GM19397 (cell line): ENCODE measurements at regions not wholly inside any gene's neighbourhood (a gene's known extent, or its start where the extent isn't known, plus 50 kb on each side); places are given as distances from the start of the nearest gene placed in this dataset.
"Not testable (repeated sequence)": the region's sequence is repeated elsewhere in the genome, so short reads cannot be mapped to it uniquely, and the experiment has no call there.

Source experiments
- ATAC-seq: cut with Tn5 transposase; IDR thresholded peaks from one replicate; pipeline ENCODE4 v1.9.1; 2021; ENCODE audit warnings: mild to moderate bottlenecking, moderate library complexity; ENCODE audit not compliant: unreplicated experiment

DNA sequence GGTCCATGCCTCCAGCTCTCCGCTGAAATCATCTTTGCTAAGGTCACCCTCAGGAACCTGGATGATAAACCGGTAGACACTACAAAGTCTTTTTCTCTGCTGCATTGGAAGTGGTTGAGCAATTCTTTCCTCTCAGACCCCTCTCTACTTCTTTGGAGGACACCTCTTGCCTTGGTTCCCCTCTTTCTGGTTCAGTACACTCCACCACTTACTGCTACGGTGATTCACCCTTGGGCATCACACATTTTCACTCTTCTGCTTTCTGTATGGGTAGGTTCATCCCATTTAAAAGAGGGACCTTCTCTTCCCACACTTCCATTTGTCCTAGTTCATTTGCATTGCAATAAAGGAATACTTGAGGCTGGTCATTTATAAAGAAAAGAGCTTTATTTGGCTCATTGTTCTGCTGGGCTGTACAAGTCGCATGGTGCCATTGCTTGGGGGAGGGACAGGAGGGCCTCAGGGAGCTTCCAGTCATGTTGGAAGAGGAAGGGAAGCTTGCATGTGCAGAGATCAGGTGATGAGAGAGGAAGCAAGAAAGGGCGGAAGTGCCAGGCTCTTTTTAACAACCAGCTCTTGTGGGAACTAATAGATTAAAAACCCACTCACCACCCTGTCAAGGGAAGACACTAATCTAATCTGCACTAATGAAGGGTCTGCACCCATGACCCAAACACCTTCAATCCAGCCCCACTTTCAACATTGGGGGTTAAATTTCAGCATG, 149.7 kb upstream of the TMEM170B start:
- no peak for ATAC-seq

DNA sequence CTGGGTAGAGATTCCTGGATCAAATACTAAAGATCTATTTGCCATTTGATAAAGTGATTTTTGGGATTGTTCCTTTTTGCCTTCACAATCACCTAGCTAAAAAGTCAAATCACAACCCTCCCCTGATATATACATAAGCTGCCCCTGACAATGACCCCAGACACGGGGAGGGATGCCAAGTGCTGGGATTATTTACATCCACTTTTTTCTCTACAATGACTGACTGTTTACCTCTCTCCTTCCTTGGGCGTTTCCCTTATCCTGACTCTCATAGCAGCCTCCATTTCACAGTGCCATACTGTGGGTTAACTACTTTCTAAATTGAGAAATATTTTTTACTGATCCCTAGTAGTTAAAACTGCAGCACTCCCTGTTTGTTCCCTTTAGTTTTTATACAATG, 150.8 kb upstream of the TMEM170B start:
- no peak for ATAC-seq

DNA sequence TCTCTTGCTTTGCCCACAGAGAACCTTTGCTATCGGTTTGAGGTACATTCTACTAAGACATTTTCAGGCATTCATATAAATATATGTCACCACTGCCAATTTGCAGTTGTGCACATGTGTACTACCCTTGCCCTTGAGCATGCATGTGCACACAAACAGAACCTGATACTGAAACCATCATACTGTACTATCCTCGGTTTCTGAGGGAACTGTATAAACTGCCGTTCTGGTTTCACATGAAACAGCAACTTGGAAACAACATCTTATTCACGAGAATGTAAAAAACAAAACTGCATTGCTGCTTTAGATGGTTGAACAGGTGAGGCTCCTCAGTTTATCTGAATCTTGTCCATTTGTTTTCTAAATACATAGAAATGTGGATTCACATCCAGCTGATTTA, 151.2 kb upstream of the TMEM170B start:
- ATAC-seq: peak; percentile 60

DNA sequence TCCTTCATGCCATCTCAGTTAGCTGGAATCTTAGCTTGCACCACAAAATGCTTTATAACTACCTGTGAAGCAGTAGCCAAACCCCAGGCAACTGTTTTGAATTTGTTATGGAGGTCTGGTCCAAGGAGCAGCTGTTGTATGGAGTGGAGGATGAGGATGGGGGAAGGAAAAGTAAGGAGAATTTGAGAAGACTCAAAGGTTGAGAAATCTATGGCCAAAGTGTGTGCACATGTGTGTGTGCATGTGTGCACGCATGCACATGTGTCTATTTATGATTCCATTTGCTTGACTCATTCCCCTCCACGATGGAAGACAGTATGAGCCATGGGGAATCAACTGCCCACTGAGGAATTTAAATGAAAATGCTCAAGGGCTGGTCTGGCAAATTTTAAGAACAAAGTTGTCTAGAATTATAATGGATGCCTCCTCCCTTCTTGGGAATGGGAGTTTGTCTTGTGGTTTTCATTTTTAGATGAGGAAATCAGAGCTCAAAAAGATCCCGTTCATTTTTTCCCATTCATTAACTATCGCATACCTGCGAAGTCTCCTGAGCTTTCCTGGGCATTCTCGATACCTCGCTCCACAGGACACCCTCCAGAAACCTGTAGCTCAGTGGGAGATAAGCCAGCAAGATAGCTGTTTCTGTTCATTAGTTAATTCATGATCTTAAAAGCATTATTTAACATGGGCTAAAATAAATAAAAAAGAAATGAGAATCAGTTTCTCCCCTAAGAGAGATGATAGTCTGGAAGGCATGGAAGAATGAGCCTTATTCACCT, 152.3 kb upstream of the NEDD9 start:
- no peak for ATAC-seq

DNA sequence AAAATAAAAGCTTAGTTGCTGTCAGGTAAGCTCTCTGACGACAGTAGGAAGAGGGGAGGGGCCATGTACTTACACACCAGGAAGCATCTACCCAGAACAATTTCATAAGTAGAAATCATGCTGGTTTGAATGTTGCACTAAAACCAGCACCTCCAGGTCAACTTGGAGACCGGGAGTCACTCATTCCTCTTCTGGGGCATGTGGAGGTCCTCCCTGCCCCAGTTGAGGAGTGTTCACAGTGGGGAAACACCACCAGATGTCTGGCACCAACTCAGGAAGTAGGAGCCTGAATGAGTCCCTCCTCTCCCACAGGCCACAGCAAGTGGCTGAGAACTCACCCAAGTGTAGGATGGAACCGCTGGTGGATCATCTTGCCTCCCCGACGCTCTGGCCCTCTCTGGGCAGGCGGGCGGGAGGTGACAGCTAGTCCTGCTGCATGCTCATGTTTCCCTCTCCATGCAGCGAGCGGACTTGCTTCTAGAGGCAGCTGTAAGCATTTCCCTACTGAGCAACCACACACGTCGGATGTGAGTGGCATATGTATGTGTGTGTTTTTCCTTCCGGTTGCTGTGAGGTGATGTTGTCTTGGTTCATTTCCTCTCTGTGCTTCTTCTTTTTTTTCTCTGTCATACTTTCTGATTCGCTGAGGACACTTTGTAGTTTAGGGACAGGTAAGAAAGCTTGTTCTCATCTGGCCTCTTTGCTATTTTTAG, 149.5 kb upstream of the NEDD9 start:
- peak; percentile 75 for ATAC-seq

DNA sequence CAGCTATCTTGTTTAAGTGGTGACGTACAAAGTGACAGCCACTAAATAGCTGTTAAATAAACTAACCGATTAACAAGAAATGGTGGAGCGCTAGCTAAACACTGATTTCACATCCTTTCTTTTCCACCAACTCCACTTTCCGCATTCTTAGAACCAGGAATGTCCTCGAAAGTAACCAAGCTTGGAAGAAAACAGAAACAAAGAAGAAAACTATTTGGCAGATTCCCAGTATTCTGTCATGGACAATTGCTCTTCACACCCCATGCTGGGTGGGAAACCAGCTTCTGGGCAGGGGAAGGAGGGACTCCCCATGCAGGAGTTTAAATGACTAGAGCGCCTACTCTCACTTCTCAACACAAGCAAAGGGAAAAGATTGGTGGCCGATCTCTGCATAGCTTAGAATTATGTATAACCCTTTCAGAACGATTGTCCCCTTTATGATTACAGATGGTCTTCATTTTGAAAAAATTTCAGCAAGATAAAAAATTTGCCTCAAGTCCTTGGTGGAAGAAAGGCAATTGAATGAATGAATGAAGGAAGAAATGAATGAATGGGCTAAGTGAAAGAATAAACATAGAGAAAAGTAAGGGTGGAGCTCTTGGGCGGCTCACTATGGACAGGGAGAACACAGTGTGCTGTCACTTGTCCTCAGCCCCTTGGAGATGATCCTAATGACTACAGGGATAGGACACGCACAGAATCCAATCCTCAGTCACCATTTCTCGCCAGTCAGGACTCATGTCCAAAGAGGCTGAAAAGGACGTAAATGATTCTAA, 148.7 kb upstream of the NEDD9 start:
- ATAC-seq: no peak

DNA sequence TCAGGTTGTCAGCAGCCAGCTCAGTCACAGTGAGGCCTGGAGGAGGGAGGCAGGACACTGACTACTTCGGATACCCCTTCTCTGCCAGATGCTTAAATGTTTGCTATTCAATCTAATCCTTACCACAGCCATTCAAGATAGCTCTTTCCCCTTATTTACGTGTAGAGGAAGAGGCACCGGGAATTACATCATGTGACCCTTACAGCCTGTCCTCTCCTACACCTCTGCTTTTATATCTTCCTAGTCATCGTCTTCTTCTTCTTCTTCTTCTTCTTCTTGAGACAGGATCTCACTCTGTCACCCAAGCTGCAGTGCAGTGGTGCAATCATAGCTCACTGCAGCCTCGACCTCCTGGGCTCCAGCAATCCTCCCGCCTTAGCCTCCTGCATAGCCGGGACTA, 148.1 kb upstream of the NEDD9 start:
- ATAC-seq: no peak

DNA sequence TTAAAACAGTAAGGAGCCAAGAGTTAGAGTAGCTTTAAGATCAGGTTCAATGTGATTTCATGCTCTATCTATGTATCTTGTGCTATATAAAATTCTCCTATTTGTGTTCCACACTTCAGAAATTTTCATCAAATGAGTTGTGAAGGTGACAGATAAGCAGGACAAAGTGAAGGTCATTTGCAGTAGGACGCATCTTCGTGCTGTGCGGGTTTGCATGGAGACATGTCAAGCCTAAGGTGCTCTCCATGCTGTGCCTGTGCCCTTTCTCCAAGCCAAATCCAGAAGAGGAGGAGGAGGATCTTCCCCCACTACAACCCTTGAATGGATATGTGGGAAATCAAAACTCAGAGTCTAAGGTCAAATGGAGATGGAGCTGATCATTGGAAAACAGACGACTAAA, 147.3 kb upstream of the NEDD9 start:
- no peak for ATAC-seq

DNA sequence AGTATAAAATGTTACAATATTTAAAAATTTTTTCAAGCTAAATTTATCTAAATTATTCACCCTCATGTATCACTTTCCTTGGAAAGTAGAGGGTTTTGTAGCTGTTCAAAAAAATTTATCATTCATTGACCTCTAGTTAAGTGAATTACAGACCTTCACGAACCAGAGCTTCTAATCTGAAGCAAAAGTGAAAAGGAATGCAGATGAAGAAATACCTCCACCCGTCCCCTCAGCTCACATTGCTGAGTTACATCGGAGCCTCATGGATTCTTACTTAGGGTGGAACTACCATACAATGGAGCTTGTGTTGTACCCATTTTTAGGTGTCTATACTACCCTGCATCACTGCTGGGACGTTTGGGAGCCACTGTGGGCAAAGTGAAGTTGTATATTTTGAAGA, 146.2 kb upstream of the NEDD9 start:
- no peak for ATAC-seq

DNA sequence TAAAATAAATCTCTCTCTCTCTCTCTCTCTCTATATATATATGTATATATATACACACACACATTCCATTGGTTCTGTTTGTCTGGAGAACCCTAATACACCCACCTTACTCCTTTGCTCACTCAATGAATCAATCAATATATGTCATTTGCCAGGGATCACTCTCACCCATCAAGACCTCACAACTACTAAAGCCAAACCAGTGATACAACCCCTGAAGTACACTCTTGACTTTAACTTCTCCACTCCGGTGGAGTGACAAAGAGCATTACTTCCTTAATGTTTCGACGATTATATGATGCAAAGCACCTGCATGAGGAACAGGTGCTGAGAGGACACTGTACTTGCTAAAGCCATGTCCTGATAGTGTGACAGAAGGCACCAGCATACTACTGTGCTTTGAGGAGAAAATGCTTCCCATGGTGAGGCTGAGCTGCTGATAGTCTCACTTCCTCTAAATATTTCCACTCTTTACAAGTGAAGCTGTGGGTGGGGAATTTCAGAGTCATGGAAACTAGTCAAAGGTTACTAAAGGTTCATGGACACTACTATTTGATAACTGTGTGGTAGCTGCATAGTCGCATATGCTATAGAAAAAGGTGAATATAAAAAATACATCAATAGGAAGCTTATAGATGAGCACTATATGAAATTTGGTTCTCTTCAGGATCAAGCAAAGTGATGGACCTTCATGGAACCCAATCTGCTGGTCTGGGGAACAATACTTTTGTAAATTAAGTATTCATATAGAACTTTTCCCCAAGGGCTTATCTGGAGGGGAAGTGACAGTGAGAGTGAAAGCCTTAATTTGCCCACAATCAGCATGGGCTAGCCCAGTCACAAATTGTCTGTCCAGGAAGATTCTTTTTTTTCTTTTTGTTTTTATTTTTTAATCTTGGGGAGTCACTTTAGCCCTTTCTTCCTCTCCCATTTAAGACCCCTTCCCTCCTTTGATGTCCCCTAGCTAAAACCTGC, 141.9 kb upstream of the NEDD9 start:
- ATAC-seq: peak; percentile 89

DNA sequence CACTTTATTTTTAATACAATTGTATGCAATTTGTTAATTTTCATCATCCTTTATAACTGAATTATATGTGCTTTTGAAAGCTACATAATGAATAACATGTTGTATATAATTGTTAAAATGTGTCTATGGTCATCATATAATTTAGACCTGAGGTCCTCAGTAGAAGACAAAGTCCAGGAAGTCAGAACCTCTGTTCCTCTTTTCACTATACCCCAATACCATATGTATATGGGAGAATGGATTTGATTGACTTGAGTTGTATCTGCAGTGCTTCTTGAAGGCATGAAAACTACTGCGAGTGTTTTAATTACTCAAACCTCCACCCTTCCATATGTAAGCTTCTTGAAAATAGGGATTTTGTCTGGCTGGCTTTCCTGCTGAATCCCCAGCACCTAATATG, 140.7 kb upstream of the NEDD9 start:
- ATAC-seq: no peak

DNA sequence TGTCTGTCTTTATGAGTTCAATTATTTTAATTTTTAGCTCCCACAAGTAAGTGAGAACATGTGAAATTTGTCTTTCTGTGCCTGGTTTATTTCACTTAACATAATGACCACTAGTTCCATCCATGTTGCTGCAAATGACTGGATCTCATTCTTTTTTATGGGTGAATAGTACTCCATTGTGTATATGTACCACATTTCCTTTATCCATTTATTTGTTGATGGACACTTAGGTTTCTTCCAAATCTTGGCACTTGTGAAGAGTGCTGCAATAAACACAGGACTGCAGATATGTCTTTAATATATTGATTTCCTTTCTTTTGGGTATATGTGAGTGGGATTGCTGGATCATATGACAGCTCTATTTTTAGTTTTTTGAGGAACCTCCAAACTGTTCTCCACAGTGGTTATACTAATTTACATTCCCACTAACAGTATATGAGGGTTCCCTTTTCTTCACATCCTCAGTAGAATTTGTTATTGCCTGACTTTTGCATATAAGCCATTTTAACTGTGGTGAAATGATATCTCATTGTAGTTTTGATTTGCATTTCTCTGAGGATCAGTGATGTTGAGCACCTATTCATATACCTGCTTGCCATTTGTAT, 139.8 kb upstream of the NEDD9 start:
- ATAC-seq: not testable (repeated sequence)

DNA sequence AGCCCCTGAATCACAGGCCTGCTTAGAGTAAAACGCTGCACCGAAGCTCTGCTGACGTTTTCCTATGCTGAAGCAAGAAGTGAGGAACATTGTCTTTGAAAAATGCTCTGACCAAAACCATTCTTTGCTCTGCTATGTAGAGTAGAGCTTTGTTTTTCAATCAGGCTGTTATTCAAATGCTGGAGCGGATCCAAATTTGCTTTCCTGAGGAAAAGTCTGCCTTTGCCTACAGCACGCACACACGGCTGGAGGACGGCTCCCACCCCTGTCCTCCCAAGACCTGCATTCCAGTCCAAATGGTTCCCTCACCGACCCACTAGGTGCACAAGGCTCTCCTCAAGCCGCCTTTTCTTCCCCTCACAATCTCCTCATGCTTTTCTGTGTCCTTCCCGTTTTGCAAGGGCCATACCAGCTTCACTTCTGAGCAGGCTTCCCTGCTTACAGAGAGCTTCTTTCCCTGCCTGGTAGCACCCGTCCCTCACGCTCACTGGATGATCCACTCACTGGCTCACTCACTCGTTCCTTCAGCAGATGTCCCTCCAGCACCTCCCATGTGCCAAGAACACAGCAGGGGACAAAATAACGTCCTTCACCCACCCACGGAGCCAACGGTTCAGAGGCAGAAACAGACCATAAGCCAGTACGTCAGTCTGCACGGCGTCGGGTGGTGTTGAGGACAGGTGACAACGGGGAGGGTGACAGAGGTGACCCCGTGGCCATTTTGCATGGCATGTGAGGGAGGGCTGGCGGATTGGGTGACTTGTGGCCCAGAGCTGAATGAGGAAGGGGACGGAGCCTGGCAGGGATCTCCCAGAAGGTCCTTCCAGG, 137.9 kb upstream of the NEDD9 start:
- ATAC-seq: no peak

DNA sequence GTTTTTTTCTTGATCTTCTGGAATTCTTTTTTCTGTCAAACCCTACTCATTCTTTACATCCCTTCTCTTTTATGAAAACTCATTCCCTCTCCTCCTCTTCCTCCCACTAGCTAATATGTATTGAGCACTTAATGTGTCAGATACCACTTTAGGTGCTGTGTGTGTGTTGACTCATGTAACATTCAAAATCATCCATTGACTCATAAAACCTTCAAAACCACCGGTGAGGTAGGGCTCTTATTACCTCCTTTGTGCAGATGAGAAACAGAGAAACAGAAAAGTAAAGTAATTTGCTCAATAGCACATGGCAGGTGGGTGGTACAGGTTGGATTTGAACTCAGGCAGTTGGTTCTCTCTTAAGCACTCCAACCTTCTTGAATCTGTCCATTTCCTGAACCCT, 136.3 kb upstream of the NEDD9 start:
- ATAC-seq: no peak

DNA sequence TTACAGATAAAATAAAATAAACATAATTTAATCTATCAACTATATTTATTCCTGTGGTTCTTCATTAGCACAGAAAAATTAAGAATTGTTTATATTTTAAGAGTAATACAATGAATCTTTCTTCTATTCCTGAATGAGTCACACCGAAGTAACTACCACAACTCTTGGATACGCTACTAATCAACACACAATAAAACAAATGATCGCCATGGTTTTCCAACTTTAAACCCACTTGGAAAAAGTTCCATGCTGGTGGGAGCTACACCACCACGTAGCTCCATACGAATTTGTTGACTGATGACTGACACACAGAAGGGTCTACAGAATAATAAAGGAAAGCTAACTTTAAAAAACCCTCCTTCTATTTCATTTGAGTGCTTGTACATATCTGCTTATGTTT, 135.8 kb upstream of the NEDD9 start:
- no peak for ATAC-seq

DNA sequence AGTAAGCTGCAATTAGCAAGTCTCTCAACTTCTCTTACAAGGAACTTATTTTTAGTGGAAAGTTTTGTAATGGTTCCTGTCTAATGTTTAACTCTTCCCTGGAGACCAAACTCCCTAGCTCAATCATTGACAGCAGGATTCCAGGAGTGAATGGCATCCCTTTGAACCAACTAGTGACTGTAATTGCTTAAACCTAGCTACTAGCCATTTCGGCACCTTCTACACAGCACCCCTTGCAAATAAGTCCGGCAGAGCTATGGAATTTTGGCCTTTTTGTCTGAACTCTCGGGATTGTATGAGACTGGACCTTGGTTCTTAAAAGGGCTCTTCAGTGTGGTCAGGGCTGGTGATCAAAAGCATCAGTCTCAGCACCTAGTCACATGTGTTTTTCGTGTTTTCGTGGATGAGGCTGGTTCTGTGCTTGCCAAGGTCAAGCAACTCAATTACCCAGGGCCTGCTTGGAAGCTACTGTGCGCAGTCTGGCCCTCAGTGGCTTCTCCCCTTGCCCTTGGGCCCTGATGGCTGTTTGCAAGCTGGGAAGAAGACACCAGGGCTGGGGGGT, 135.3 kb upstream of the NEDD9 start:
- no peak for ATAC-seq

DNA sequence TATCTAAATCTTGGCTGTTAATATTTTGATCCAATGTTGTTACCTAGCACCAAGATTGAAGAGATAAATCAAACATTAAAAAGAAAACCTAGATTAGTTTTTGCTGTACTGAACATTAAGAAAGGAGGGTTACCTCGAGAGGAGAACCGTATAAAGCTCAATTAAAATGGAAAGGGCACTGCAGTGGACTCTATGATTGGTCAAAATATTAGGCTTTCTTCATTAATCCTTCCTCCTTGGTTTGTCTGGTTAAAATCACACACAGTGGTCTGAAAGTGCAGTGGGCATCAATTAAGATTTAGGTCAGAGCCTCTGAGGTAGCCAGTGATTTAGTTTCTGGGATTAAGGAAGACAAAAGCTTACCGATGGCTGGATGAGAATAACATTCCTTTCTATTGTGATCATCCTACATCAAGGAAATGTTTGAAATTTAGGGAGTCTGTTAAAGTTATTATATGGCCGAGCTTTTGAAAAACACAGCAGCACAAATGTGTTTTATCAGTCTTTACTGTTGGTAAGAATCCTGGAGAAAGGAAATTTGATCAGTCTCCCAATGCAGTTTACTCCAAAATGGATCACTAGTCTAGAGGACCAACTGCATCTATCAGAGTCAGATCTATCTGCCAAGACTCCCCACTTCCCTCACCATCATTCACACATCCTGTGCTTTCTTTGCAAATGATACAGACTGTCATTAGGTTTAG, 134.6 kb upstream of the NEDD9 start:
- ATAC-seq: no peak
